ENCODE measurements at regions not wholly inside any gene's neighbourhood (a gene's known extent, or its start where the extent isn't known, plus 50 kb on each side); places are given as distances from the start of the nearest gene placed in this dataset.

GRCh38 chr1:37399205-37399604 lies 75.2 kb upstream of the ZC3H12A start:
- no peak for DNase-seq (ENCODE audit: low read depth, low spot score)
- TF ChIP-seq FOXP2 (optimal IDR thresholded peaks at IDR 0.05; ENCODE audit: control extremely low read depth, extremely low read length, insufficient read depth) = no peak
- no peak for TF ChIP-seq EZH2 (IDR thresholded peaks at IDR 0.05)
- no peaks in the 10 kb centered on the region for H3K36me3 ChIP-seq (ENCODE audit: insufficient read depth, low read length)
- H3K9ac ChIP-seq (ENCODE audit: insufficient read length) = no peak overlapping the region
- no peak overlapping the region for H3K27ac ChIP-seq
- H3K9me3 ChIP-seq (ENCODE audit: low read depth, low read length) = no peaks in the 10 kb centered on the region
- no peak overlapping the region for H3K4me3 ChIP-seq

- Histone ChIP-seq H3K9ac (ENCODE audit: insufficient read length) (no peak overlapping the region), H3K9me3 (ENCODE audit: low read depth, low read length) (no peaks in the 10 kb centered on the region), H3K4me3 (no peak overlapping the region), H3K36me3 (ENCODE audit: insufficient read depth, low read length) (no peaks in the 10 kb centered on the region), H3K27ac (no peak overlapping the region)
- TF ChIP-seq FOXP2 (optimal IDR thresholded peaks at IDR 0.05; ENCODE audit: control extremely low read depth, extremely low read length, insufficient read depth) = no peak
- DNase-seq (ENCODE audit: low read depth, low spot score) = no peak
Observed at GRCh38 chr1:37399830-37400464, 74.4 kb upstream of the ZC3H12A start.

DNA sequence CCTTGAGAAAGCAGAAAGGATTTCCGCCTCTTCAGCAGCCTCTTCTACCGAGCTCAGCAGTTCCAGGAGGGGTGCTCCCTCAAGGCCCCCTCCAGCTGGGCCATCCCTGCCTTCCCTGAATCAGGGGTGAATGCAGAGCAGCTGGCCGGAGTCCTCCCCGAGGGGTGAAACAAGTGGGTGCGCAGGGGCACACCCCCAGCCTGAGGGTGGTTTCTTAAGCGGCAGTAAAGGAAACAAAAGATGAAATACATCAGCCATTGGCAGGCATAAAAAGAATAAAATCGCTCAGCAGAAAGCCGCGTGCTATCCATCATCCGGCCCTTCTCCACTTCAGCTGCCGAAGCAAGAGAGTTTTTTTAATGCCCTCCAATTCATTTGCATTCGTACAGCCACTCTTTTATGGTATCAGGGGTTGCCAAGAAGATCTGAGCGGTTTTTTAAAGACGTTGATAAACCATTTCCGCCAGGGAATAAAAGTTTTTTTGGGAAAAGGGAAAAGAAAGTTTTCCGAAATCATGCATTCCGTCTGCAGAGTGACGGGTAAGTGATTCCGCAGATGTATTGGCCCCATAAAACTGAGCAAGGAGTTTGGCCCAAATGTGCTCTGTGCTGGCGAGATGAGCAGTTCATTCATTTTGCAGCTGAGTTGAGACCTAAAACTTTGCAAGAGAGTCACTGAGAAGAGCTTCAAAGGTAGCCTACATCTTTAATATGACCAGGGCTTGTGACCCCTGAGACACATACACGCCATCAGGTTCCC lies 73.7 kb upstream of the ZC3H12A start:
- Histone ChIP-seq H3K9me3 (ENCODE audit: low read depth, low read length) (no peaks in the 10 kb centered on the region), H3K36me3 (ENCODE audit: insufficient read depth, low read length) (no peaks in the 10 kb centered on the region), H3K27ac (no peak overlapping the region), H3K4me3 (no peak overlapping the region), H3K9ac (ENCODE audit: insufficient read length) (no peak overlapping the region)
- TF ChIP-seq FOXP2 (optimal IDR thresholded peaks at IDR 0.05; ENCODE audit: control extremely low read depth, extremely low read length, insufficient read depth) = no peak
- no peak for TF ChIP-seq EZH2 (IDR thresholded peaks at IDR 0.05)
- TF ChIP-seq POLR2AphosphoS5 (IDR thresholded peaks at IDR 0.05; ENCODE audit: borderline replicate concordance, low read depth, low read length) = no peak
- no peak for DNase-seq (ENCODE audit: low read depth, low spot score)

DNA sequence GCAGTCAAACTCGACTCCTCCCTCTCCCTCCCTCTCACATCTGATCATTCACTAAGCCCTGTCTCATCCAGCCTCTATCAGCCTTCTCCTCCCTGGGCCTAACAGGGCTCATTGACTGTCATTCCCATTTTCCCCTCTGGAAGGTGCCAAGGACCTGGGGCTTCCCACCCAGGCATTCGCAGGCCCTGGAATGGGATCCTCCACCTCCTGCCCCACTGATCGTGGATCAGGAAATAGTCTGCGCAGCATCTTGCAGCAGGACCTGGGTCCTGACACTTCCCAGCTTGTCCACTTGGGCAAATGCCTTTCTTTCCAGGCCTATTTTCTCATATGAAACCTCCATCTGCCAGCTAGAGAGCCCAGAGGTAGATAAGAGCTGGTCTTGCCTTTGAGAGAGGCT lies 71.2 kb upstream of the ZC3H12A start:
- H3K4me3 ChIP-seq = no peak overlapping the region
- no peak for DNase-seq (ENCODE audit: low read depth, low spot score)
- no peaks in the 10 kb centered on the region for H3K9me3 ChIP-seq (ENCODE audit: low read depth, low read length)
- no peaks in the 10 kb centered on the region for H3K36me3 ChIP-seq (ENCODE audit: insufficient read depth, low read length)
- no peak overlapping the region for H3K27ac ChIP-seq
- no peak overlapping the region for H3K9ac ChIP-seq (ENCODE audit: insufficient read length)
- no peak for TF ChIP-seq FOXP2 (optimal IDR thresholded peaks at IDR 0.05; ENCODE audit: control extremely low read depth, extremely low read length, insufficient read depth)
- TF ChIP-seq EZH2 (IDR thresholded peaks at IDR 0.05) = no peak
- no peak for TF ChIP-seq POLR2AphosphoS5 (IDR thresholded peaks at IDR 0.05; ENCODE audit: borderline replicate concordance, low read depth, low read length)

DNA sequence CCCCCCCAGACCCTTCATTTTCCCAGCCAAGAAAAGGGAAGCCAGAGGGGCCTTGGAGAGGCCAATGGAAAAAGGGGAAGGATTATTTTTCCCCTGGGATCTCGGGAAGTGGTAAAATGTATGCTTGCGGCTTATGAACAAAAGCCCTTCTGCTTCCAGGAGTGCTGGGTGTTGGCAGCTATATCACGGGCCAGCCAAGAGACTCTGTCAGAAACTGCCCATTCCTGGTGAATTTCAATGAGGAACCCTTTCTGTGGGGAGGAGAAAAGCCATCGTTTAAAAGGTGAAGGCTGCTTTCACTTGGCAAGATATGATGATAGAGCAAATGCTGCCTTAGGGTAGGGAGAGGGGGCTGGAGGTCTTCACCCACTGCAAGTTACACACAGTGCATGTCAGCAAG lies 69.7 kb upstream of the ZC3H12A start:
- TF ChIP-seq EZH2 (IDR thresholded peaks at IDR 0.05) (no peak), FOXP2 (optimal IDR thresholded peaks at IDR 0.05; ENCODE audit: control extremely low read depth, extremely low read length, insufficient read depth) (no peak), POLR2AphosphoS5 (IDR thresholded peaks at IDR 0.05; ENCODE audit: borderline replicate concordance, low read depth, low read length) (no peak)
- DNase-seq (ENCODE audit: low read depth, low spot score) = no peak
- no peaks in the 10 kb centered on the region for H3K36me3 ChIP-seq (ENCODE audit: insufficient read depth, low read length)
- no peak overlapping the region for H3K27ac ChIP-seq
- no peak overlapping the region for H3K4me3 ChIP-seq
- no peak overlapping the region for H3K9ac ChIP-seq (ENCODE audit: insufficient read length)
- no peaks in the 10 kb centered on the region for H3K9me3 ChIP-seq (ENCODE audit: low read depth, low read length)

- Histone ChIP-seq H3K9me3 (ENCODE audit: low read depth, low read length) (no peaks in the 10 kb centered on the region), H3K36me3 (ENCODE audit: insufficient read depth, low read length) (no peaks in the 10 kb centered on the region), H3K9ac (ENCODE audit: insufficient read length) (no peak overlapping the region), H3K4me3 (no peak overlapping the region), H3K27ac (no peak overlapping the region)
- TF ChIP-seq EZH2 (IDR thresholded peaks at IDR 0.05) = no peak
- no peak for TF ChIP-seq FOXP2 (optimal IDR thresholded peaks at IDR 0.05; ENCODE audit: control extremely low read depth, extremely low read length, insufficient read depth)
- no peak for TF ChIP-seq POLR2AphosphoS5 (IDR thresholded peaks at IDR 0.05; ENCODE audit: borderline replicate concordance, low read depth, low read length)
- DNase-seq (ENCODE audit: low read depth, low spot score) = no peak
Observed at GRCh38 chr1:37410105-37410504, 64.3 kb upstream of the ZC3H12A start.

DNA sequence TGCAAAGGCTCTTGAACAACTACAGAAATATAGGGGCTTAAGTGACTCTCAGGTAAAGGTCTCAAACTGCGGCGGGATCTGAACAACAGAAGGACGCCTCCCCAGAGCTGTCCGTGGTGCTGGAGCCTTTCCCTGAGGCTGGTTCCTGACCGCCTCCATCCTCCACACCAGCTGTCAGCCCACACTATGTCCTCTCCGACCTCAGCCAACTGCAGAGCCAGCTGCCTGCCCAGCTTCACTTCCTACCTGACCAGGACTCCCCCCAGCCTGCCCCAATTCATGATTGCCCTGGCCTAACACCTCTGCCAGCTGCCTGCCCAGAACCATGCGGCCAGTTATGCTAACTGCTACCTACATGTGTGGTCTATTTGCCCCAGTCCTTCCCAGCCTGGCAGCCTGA lies 63.6 kb upstream of the ZC3H12A start:
- H3K27ac ChIP-seq = no peak overlapping the region
- DNase-seq (ENCODE audit: low read depth, low spot score) = no peak
- TF ChIP-seq FOXP2 (optimal IDR thresholded peaks at IDR 0.05; ENCODE audit: control extremely low read depth, extremely low read length, insufficient read depth) = no peak
- no peak for TF ChIP-seq POLR2AphosphoS5 (IDR thresholded peaks at IDR 0.05; ENCODE audit: borderline replicate concordance, low read depth, low read length)
- no peak for TF ChIP-seq EZH2 (IDR thresholded peaks at IDR 0.05)

DNA sequence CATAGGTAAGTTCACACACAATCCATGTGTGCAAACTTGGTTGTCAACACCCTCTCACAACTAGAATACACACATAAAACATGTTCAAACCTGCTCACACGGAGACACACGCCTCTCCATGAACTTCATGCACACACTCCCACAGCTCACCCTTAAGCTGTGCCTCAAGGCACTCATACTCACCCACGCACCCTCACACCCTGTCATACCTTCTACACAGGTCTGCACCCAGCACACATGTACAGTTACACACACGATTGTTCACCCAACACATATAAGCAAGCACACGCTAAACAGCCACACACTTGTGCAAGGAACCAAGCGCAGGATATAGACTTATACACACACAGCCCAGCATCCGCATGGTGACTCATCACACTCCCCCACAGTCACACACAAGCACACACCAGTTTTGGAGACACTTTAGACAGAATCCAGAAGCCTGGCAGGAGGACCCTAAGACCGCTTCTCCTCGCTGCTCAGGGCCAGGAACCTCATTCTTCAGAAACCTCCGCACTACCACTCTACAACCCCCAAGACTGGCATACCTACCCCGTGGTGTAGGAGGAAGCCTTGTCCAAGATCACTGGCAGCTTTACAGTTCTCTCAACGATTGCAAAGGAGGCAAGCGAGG lies 58.7 kb upstream of the ZC3H12A start:
- Histone ChIP-seq H3K4me3 (no peak overlapping the region), H3K9me3 (ENCODE audit: low read depth, low read length) (no peaks in the 10 kb centered on the region), H3K9ac (ENCODE audit: insufficient read length) (no peak overlapping the region), H3K27ac (no peak overlapping the region), H3K36me3 (ENCODE audit: insufficient read depth, low read length) (no peaks in the 10 kb centered on the region)
- TF ChIP-seq POLR2AphosphoS5 (IDR thresholded peaks at IDR 0.05; ENCODE audit: borderline replicate concordance, low read depth, low read length) (no peak), FOXP2 (optimal IDR thresholded peaks at IDR 0.05; ENCODE audit: control extremely low read depth, extremely low read length, insufficient read depth) (no peak), EZH2 (IDR thresholded peaks at IDR 0.05) (no peak)
- no peak for DNase-seq (ENCODE audit: low read depth, low spot score)

More for the DNA sequence above, 63.6 kb upstream of the ZC3H12A start:
- Histone ChIP-seq H3K4me3 (no peak overlapping the region), H3K9me3 (ENCODE audit: low read depth, low read length) (no peaks in the 10 kb centered on the region), H3K36me3 (ENCODE audit: insufficient read depth, low read length) (no peaks in the 10 kb centered on the region), H3K9ac (ENCODE audit: insufficient read length) (no peak overlapping the region)
